Muscle layer of duodenum (tissue), 2 donors: ENCODE measurements at regions not wholly inside any gene's neighbourhood (a gene's known extent, or its start where the extent isn't known, plus 50 kb on each side); places are given as distances from the start of the nearest gene placed in this dataset.

Experiments
- H3K27ac ChIP-seq: one replicate; pipeline ENCODE4 v1.7.0; 2013; ENCODE audit warnings: mild to moderate bottlenecking, low read length
- H3K27me3 ChIP-seq: one replicate; pipeline ENCODE4 v1.7.0; 2013; ENCODE audit warnings: low read depth, mild to moderate bottlenecking, control low read depth, low read length
- H3K36me3 ChIP-seq, 2 donors: one replicate each; pipeline ENCODE4 v1.7.0; 2013; ENCODE audit warnings: low read length in 2 of 2, control low read depth in 1 of 2, mild to moderate bottlenecking in 1 of 2; ENCODE audit not compliant: insufficient read depth in 2 of 2, control insufficient read depth in 1 of 2
- H3K4me1 ChIP-seq, 2 donors: one replicate each; pipeline ENCODE4 v1.7.0; 2013; ENCODE audit warnings: low read length in 2 of 2, mild to moderate bottlenecking in 2 of 2, control low read depth in 1 of 2, moderate library complexity in 1 of 2; ENCODE audit not compliant: insufficient read depth in 2 of 2, control insufficient read depth in 1 of 2
- H3K4me3 ChIP-seq, 2 donors: one replicate each; pipeline ENCODE4 v1.7.0; 2013; ENCODE audit warnings: low read length in 2 of 2, low read depth in 1 of 2, mild to moderate bottlenecking in 1 of 2
- H3K9me3 ChIP-seq, 2 donors: one replicate each; pipeline ENCODE4 v1.7.0; 2013; ENCODE audit warnings: low read length in 2 of 2, control low read depth in 1 of 2, mild to moderate bottlenecking in 1 of 2; ENCODE audit not compliant: control insufficient read depth in 1 of 2
- donor health status: healthy.

DNA sequence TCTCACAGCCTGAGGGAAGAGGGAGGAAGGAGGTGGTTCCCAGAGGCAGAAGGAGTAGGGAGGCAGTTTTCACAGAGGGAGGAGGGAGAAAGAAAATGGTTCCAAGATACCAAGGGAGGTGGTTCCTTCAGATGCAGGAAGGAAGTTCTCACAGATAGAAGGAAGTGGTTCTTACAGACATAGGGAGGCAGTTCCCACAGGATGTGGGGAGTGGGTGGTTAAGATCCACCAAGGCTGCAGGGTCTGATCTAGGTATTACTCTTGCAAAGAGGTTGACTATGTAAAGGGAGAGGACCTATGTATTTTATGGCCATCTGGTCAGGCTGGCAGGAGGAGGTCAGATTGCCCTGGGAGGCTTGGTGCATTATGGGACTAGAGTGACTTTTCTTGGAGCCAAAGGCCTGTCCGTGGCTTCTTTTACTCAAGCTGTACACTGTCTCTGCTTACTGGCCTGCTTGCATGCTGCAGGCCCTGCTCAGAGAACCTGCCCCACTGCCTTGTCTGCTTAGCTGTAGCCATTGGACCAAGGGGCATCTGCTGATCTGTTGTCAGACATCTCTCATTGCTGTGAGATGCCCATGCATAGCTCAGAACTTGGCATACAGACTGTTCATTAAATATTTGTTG lies 283.7 kb downstream of the DHX35 start:
- H3K4me3 ChIP-seq = no peak overlapping the region
- H3K9me3 ChIP-seq = no peaks in the 10 kb centered on the region
- no peaks in the 10 kb centered on the region for H3K27me3 ChIP-seq
- no peak overlapping the region for H3K27ac ChIP-seq
- no peaks in the 10 kb centered on the region for H3K36me3 ChIP-seq
- no peaks in the 10 kb centered on the region for H3K4me1 ChIP-seq

DNA sequence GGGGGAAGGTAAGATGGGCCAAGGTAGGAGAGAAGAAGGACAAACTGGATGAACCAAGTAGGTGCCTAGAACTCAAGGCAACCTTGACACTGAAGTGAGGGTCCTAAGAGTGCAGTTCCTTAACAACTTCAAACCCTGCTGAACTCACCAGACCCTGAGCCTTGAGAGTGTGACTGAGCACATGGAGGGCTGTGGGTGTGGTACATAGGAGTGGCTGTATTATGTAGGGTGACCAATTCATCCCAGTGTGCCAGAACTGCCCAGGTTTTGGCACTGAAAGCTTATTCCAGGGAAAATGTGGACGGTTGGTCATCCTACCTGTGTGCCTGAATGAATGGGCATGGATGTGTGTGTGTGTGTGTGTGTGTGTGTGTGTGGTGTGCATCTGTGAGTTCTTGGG lies 281.8 kb downstream of the DHX35 start:
- Histone ChIP-seq H3K4me1 (no peaks in the 10 kb centered on the region), H3K9me3 (no peaks in the 10 kb centered on the region), H3K36me3 (no peaks in the 10 kb centered on the region), H3K4me3 (no peak overlapping the region), H3K27me3 (no peaks in the 10 kb centered on the region), H3K27ac (no peak overlapping the region)

DNA sequence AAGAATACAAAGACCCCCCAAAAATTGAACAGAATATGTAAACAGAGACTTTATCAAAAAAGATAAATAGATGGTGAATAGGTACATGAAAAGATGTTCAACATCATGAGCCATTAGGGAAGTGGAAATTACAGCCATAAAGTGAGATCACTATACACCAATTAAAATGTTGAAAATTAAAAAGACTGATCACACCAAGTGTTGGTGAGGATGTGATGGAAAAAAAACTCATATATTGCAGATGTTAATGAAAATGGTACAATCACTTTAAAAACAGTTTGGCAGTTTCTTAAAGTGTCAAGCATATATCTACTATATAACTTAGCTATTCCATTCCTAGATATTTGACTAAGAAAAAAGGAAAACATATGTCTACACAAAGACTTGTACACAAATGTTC lies 280.5 kb downstream of the DHX35 start:
- Histone ChIP-seq H3K27ac (no peak overlapping the region), H3K4me1 (no peaks in the 10 kb centered on the region), H3K9me3 (no peaks in the 10 kb centered on the region), H3K27me3 (no peaks in the 10 kb centered on the region), H3K36me3 (no peaks in the 10 kb centered on the region), H3K4me3 (no peak overlapping the region)

DNA sequence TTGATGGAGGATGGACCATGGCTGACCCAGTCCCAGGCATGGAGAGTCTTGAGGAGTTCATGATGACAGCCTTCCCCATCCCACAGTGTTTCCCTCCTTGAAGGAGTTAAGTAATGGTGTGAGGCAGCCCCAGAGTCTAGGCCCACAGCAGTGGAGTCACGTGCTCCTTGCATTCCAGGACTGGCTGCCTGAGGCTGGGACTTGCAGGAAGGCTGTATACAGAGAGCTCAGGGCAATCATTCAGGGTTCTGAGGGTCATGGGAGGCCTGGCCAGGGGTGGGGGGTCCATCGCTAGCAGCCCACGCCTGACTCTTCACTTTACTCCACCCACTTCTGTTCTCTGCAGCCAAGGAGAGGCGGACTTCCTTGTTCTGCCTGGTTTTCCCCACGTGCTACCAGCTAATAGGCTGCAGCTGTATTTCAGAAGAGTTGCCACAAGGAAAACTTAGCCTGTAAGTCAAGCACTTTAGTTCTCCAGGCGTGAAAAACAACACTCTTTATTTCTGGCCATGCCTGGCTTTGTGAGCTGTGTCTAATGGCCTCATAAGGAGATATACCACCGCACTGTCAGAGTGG lies 272.5 kb downstream of the DHX35 start:
- no peak overlapping the region for H3K4me3 ChIP-seq
- H3K36me3 ChIP-seq = no peaks in the 10 kb centered on the region
- no peaks in the 10 kb centered on the region for H3K4me1 ChIP-seq
- H3K27ac ChIP-seq = no peak overlapping the region
- H3K27me3 ChIP-seq = no peaks in the 10 kb centered on the region
- H3K9me3 ChIP-seq = no peaks in the 10 kb centered on the region

DNA sequence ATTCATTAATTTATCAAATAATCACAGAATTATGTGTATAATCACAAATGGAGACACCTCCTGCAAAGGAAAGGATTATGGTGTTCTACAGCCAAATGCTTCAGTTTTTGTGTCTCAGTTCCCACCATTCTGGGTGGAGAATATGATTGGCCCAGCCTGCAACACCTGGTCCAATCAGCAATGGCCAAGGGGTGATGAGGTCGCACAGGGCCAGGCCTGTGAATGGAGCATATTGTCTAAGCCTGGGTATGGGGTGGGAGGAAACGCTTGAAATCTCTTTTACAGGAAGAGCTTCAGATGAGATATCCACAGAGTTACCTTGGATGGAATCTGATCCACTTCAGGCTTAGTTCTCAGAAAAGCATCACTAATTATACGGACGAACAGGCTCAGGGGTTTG lies 271.6 kb downstream of the DHX35 start:
- no peaks in the 10 kb centered on the region for H3K27me3 ChIP-seq
- no peak overlapping the region for H3K4me3 ChIP-seq
- H3K36me3 ChIP-seq = no peaks in the 10 kb centered on the region
- no peak overlapping the region for H3K27ac ChIP-seq
- H3K4me1 ChIP-seq = no peaks in the 10 kb centered on the region
- no peaks in the 10 kb centered on the region for H3K9me3 ChIP-seq

DNA sequence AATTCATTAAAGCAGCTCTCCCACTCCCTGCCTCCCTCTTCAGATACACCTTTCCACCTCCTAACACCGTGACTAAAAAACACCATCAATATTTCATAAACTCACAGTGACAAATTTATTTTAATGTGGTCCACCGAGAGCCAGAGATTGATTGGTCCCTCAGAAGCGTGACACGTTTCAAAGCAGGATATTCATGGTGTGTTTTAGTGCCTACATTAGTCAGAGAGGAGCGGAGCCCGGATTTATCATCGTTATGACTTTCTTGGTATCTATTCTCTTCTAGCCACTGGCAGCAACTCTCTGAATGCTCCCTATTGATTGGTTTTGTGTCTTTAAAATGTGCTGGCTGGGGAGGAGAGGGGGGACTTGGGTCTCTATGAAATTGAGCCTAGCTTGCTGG lies 265.3 kb downstream of the DHX35 start:
- peaks cover 0 to 8% of the 10 kb centered on the region in 2 donors for H3K4me1 ChIP-seq
- no peaks in the 10 kb centered on the region for H3K27me3 ChIP-seq
- no peaks in the 10 kb centered on the region for H3K9me3 ChIP-seq
- no peak overlapping the region for H3K4me3 ChIP-seq
- no peaks in the 10 kb centered on the region for H3K36me3 ChIP-seq
- H3K27ac ChIP-seq = no peak overlapping the region

DNA sequence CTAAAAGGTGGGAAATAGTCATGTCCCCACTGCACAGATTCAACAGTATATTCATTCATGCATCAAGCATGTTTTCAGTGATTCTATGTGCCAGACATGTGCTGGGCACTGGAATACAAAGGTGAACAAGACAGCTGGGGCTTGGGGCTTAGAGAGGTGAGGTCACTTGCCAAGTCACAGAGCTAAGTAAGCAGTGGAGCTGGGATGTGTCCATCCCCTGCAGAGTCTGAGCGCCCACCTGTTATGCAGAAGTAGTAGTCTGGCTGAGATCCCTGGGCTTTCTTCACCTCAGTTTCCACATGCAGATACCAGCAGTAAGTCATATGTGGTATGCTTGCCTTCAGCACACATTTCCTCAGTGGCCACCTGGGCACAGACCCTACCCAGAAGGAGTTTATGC lies 263.8 kb downstream of the DHX35 start:
- Histone ChIP-seq H3K4me1 (peaks cover 0 to 8% of the 10 kb centered on the region in 2 donors), H3K36me3 (no peaks in the 10 kb centered on the region), H3K27ac (no peak overlapping the region), H3K27me3 (no peaks in the 10 kb centered on the region), H3K9me3 (no peaks in the 10 kb centered on the region), H3K4me3 (no peak overlapping the region)

DNA sequence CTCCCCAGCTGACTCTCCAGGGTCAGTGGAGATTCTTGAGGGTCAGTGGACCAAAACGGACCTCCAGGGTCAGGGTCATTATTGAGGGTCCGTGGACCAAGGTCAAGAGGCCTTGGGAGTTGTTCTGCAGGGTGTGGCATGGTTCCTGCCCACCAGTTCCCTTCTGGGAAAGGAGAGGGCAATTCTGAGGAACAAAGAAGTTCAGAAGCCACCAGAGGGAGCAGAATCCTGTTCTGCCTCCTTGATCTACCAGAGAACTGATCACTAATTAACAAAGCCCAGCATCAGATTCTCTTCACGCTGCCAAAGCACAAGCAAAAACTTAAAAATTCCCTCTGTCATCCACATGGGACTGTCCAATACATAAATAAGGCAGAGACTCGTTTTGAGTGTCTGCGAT lies 263.4 kb downstream of the DHX35 start:
- Histone ChIP-seq H3K27ac (no peak overlapping the region), H3K4me3 (no peak overlapping the region), H3K36me3 (no peaks in the 10 kb centered on the region), H3K4me1 (peaks cover 0 to 8% of the 10 kb centered on the region in 2 donors), H3K9me3 (no peaks in the 10 kb centered on the region), H3K27me3 (no peaks in the 10 kb centered on the region)

DNA sequence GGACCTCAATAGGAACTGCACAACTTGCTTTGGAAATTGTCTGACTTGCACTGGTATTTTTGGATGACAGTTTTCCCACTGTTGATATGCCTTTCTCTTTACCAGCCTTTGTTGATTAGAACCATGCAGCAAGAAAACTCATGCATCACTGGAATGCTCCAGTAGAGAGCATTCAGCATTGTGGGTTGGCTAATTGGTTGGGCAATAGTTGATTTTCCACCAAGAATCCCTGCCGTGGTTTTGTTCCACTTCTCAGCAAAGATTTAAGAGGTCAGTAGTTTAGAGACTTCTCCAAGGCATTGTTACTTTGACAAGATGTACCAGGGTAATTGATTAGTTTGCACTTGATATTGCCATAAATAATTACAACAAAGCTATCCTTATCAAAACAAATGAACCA lies 260.0 kb downstream of the DHX35 start:
- Histone ChIP-seq H3K36me3 (no peaks in the 10 kb centered on the region), H3K27me3 (no peaks in the 10 kb centered on the region), H3K9me3 (no peaks in the 10 kb centered on the region), H3K27ac (no peak overlapping the region), H3K4me3 (no peak overlapping the region), H3K4me1 (peaks cover 0 to 5% of the 10 kb centered on the region in 2 donors)

DNA sequence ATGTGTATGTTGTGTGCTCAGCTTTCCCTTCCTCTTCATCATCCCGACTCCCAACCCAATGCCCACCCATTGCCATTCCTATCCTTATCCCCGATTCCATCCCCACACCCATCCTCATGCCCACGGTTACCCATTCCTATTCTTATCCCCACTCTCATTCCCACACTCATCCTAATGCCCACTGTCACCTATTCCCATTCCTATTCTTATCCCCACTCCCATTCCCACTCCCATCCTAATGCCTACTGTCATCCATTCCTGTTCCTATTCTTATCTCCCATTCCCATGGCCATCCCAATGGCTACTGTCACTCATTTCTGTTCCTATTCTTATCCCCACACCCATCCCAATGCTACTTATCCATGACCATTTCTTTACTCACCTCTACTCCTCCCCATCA lies 254.1 kb downstream of the DHX35 start:
- Histone ChIP-seq H3K27me3 (no peaks in the 10 kb centered on the region), H3K27ac (no peak overlapping the region), H3K4me3 (no peak overlapping the region), H3K36me3 (no peaks in the 10 kb centered on the region), H3K9me3 (no peaks in the 10 kb centered on the region), H3K4me1 (no peaks in the 10 kb centered on the region)

DNA sequence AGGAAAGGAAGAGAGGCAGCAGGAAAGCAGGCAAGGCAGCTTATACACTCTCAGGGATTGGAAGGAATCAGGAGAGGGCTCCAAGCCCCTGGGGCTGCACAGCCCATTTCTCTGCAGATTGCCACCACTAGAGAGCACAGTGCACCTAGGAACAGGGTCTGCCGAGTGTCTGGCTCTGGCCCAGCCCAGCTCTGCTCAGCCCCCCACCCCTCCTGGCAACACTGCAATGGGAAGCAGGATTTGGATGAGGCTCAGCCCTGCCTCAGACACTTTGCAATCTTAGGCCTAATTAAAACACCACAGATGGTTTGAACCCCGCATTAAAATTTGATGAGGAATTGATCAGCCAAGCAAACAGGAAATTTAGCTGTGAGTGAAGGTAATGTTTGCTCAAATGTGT lies 252.7 kb downstream of the DHX35 start:
- H3K27ac ChIP-seq = no peak overlapping the region
- H3K9me3 ChIP-seq = no peaks in the 10 kb centered on the region
- H3K36me3 ChIP-seq = no peaks in the 10 kb centered on the region
- no peak overlapping the region for H3K4me3 ChIP-seq
- H3K4me1 ChIP-seq = no peaks in the 10 kb centered on the region
- no peaks in the 10 kb centered on the region for H3K27me3 ChIP-seq

DNA sequence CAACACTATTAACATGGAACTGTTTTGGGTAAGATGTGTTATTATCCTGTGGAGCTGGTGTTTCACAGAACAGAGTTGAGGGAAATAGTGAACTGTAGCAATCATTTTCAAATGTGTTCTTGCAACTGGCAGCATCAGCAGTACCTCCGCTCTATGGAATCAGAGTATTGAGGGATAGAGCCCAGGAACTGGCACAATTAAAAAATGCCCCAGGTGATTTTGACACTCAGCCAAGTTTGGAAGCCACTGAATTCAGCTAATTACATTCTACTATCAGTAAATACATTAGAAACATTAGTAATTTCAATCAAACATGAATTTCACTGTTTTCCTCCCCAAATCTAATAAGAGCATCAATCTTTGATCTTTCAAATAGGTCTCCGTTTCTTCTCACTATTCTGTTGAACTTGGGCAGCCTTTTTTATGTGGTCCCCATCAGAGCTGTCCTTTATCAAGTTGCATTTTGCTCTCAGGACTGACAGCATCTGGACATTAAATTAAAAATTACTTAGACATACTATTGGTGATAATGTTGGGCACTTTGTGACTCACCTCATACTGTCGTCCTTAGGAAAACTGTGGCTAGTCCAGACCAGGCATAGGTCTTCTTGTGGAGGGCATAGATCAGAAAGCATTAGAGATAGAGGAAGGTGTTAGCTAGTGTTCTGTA lies 251.5 kb downstream of the DHX35 start:
- Histone ChIP-seq H3K27me3 (no peaks in the 10 kb centered on the region), H3K9me3 (no peaks in the 10 kb centered on the region), H3K4me3 (no peak overlapping the region), H3K36me3 (no peaks in the 10 kb centered on the region), H3K27ac (no peak overlapping the region), H3K4me1 (no peaks in the 10 kb centered on the region)
